GM18909 (cell line): ENCODE measurements at regions not wholly inside any gene's neighbourhood (a gene's known extent, or its start where the extent isn't known, plus 50 kb on each side); places are given as distances from the start of the nearest gene placed in this dataset.
"Not testable (repeated sequence)": the region's sequence is repeated elsewhere in the genome, so short reads cannot be mapped to it uniquely, and the experiment has no call there.

Experiments used
- ATAC-seq: cut with Tn5 transposase; IDR thresholded peaks from one replicate; pipeline ENCODE4 v1.9.1; 2021; ENCODE audit warnings: mild to moderate bottlenecking; ENCODE audit not compliant: unreplicated experiment, poor library complexity

DNA sequence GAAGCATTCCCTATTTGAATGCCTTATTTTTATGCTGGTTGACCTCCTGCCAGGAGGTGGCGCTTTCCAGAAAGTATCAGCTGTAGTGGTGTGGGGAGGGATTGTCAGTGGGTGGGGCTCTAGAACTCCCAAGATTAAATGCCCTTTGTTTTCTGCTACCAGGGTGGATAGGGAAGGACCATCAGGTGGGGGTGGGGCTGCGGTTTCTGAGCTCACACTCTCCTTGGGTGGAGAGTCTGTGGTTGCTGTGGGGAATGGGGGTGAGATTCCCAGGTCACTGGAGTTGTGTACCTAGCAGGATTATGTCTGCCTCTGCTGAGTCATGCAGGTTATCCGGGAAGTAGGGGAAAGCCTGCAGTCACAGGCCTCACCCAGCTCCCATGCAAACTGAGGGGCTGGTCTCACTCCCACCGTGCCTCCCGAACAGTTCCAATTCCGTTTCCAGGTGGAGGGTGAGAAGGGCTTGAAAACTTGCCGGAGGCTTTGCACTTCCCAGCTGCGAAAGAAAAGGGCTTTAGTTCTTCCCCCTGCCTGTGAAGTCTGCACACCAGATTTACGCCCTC, 68.3 kb downstream of the ALG10B start:
- ATAC-seq, result no peak

- no peak for ATAC-seq
Observed at GRCh38 chr12:38385486-38385885, 68.9 kb downstream of the ALG10B start.

- peak; percentile 65 for ATAC-seq
Observed at GRCh38 chr12:38386205-38386985, 69.8 kb downstream of the ALG10B start.

- no peak for ATAC-seq
Observed at GRCh38 chr12:38389614-38390013, 73.0 kb downstream of the ALG10B start.

DNA sequence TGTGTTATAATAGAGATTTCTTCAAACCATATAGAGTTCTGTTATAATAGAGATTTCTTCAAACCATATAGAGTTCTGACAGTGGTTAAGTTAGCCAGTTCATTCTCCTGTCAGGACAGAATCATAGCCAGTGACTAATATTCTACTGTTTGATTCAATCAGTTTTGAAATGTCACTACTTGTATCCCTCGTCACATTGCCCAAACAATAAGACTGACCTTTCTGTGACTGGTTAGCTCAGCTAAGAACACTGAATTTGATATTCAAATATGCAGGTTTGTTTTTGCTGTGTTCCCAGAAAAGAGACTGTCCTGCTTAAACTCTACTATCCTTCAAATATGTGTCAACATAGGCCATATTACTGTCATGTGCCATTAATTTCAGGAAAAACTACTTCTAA, 74.4 kb downstream of the ALG10B start:
- ATAC-seq, result no peak

DNA sequence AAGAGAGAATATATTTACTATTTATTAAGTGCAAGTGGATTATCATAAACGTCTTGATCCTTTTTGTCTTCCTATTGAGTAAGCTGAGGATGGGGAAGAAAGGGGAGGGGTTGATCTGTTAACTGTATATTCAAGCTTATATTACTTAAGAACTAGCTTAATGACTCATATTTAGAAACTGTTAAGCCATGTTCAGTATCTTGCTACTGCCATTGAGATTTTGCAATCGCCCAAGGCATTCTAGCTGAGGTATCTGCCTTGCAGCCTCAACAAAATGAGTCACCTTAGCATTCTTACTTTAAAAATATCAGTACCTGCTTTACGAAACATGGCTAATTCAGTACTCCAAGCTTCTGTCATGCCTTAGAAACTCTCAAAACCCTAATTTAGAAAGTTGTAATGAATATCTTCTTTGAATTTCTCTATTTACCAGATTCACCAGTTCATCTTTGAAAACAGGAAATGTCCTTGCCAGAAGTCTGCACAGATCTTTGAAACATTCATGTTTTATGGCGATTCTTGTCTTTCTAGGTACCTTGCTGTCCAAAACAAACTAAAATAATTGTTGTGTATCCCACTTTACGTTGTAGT, 76.1 kb downstream of the ALG10B start:
- ATAC-seq, result no peak

DNA sequence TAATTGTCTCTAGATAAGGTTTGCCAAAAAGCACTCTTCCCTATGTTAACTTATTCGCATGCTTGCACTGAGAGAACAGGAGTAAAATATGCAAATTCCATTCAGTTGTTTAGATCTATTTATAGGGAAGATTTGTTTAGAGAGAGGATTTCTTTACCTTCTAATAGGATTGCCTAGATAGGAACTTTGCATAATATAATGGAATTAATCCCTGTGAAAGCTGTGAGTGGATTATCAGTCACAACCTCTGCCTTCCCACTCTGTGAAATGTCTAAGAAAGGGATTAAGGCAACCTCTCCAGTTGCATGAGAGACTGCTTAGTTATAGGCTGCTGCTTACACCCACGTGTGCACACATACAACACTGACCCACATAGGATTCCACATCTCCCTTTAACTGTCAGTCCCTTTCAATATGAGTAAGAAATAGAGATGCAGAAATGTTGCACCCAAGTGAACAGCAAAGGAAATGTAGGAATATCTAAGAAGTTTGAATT, 83.2 kb downstream of the ALG10B start:
- no peak for ATAC-seq

- no peak for ATAC-seq
Observed at GRCh38 chr12:38402811-38403210, 86.2 kb downstream of the ALG10B start.

- ATAC-seq, result no peak
Observed at GRCh38 chr12:38409511-38409910, 92.9 kb downstream of the ALG10B start.

DNA sequence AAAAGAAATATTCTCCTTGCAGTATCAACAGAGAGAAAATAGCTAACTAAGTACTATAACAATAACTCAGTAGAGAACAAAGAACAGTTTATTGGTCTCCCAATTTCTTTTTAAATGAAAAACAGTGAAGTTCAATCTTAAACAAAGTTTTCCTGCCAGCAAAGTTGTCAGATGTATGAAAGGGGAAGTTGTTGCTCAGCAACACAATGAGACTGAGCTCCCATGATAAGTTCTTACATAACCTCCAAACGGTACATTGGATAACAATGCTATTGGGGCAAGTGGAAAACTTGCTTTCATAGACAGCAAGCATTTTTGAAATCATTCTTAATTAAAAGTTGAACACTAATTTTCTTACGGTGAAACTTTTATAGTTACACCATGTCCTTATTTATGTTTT, 94.9 kb downstream of the ALG10B start:
- no peak for ATAC-seq

DNA sequence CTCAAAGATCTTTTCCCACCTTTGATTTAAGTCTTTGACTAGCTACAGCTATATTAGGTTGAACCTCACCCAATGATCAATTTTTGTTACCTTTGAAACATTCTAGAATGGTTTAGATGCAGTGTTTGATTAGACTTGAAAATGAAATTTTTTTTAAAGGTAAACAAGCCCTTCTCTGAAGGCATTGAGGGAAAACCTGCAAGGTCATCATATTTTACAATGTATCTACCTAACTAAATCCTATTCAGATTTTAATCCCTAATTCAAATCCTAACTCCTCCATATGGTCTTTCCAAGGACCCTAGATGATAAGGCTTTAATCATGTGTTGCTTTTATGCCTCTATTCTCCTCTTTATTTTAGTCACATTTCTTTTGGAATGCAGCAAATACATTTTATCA, 95.4 kb downstream of the ALG10B start:
- no peak for ATAC-seq

DNA sequence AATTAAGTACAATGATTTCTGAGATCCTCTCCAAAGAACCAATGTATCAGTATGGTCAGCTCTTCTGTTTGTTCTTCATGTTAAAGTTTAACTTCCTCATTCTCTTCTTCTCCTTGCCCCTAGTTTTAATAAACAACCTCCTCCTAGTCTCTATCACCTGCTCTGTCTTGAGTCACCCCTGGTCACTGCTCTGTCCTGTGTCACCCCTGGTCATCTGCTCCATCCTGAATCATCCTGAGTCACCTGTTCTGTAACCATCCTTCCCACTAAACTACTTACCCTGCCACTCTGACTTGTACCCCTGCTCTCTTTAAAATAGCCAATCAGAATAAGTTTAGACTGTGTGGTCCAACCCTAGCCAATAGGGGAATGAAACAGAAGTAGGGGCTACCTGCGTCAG, 100.5 kb downstream of the ALG10B start:
- no peak for ATAC-seq

DNA sequence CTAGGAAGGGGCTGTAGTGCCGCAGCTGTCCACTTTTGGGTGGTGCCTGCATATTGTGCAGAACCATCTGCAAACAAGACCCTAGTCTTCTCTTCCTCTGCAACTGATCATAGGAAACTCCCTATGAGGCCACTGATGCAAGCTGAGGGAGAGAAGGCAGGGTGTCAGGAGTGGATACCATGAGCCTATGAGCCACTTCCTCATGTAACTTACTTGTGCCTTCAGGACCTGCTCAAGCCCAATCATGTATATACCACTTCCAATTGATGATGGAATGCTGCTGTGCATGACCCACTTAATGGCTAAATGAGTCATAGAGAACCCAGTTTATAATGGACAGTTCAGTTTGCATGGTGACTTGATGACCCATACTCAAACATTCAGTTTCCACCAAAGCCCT, 107.9 kb downstream of the ALG10B start:
- ATAC-seq, result no peak

- ATAC-seq, result no peak
Observed at GRCh38 chr12:38427442-38427841, 110.9 kb downstream of the ALG10B start.

- ATAC-seq, result no peak
Observed at GRCh38 chr12:38431921-38432320, 115.3 kb downstream of the ALG10B start.

GRCh38 chr12:38441871-38442281, 125.3 kb downstream of the ALG10B start:
- not testable (repeated sequence) for ATAC-seq

- no peak for ATAC-seq
Observed at GRCh38 chr12:38445040-38445439, 128.5 kb downstream of the ALG10B start.

- no peak for ATAC-seq
Observed at GRCh38 chr12:38448991-38449390, 132.4 kb downstream of the ALG10B start.

- no peak for ATAC-seq
Observed at GRCh38 chr12:38456537-38457120, 140.1 kb downstream of the ALG10B start.

DNA sequence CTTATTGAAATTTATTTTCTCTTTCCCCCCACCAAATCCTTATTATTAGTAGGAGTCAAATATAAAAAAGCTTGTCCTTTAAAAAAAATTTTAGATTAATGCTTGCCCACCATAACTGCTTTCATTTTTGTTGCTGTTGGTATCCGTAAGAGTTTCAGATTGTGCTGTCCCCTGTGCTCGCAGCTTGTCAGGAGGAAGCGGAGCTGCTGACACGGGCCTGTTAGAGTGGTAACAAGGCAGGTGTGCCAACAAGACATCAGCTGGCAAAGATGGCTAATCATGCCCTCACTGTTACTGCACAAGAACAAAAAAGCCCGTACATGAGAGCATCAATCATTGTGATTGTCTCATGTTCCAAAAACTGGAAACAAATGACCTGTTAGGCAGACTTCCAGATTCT, 148.4 kb downstream of the ALG10B start:
- ATAC-seq, result no peak

- ATAC-seq, result no peak
Observed at GRCh38 chr12:38469715-38470114, 153.1 kb downstream of the ALG10B start.
